GM19468 (cell line): ENCODE measurements at regions not wholly inside any gene's neighbourhood (a gene's known extent, or its start where the extent isn't known, plus 50 kb on each side); places are given as distances from the start of the nearest gene placed in this dataset.
"Not testable (repeated sequence)": the region's sequence is repeated elsewhere in the genome, so short reads cannot be mapped to it uniquely, and the experiment has no call there.

Experiments
- ATAC-seq: cut with Tn5 transposase; IDR thresholded peaks from one replicate; pipeline ENCODE4 v1.9.1; 2021; ENCODE audit warnings: mild to moderate bottlenecking, moderate library complexity, moderate number of reproducible peaks; ENCODE audit not compliant: unreplicated experiment; ENCODE audit errors: extremely low read depth

- no peak for ATAC-seq
Measured at GRCh38 chr16:13606804-13607203, 313.1 kb upstream of the ERCC4 start.

GRCh38 chr16:13607289-13607688 is 312.7 kb upstream of the ERCC4 start:
- ATAC-seq, result no peak

GRCh38 chr16:13611596-13611995 is 308.4 kb upstream of the ERCC4 start:
- no peak for ATAC-seq

- no peak for ATAC-seq
Measured at GRCh38 chr16:13612623-13613022, 307.3 kb upstream of the ERCC4 start.

GRCh38 chr16:13613165-13613564 is 306.8 kb upstream of the ERCC4 start:
- ATAC-seq, result no peak

GRCh38 chr16:13621639-13622038 is 298.3 kb upstream of the ERCC4 start:
- no peak for ATAC-seq

- ATAC-seq, result no peak
Measured at GRCh38 chr16:13628156-13628555, 291.8 kb upstream of the ERCC4 start.

GRCh38 chr16:13629704-13630103 is 290.2 kb upstream of the ERCC4 start:
- no peak for ATAC-seq

- no peak for ATAC-seq
Measured at GRCh38 chr16:13630374-13630773, 289.6 kb upstream of the ERCC4 start.

- no peak for ATAC-seq
Measured at GRCh38 chr16:13631213-13631767, 288.7 kb upstream of the ERCC4 start.

- ATAC-seq, result no peak
Measured at GRCh38 chr16:13631916-13632315, 288.0 kb upstream of the ERCC4 start.

GRCh38 chr16:13632504-13632903 is 287.4 kb upstream of the ERCC4 start:
- not testable (repeated sequence) for ATAC-seq

- ATAC-seq, result no peak
Measured at GRCh38 chr16:13633391-13633861, 286.5 kb upstream of the ERCC4 start.

GRCh38 chr16:13634253-13634652 is 285.7 kb upstream of the ERCC4 start:
- no peak for ATAC-seq

- ATAC-seq, result no peak
Measured at GRCh38 chr16:13634959-13635358, 285.0 kb upstream of the ERCC4 start.

GRCh38 chr16:13638218-13638617 is 281.7 kb upstream of the ERCC4 start:
- ATAC-seq, result no peak

- no peak for ATAC-seq
Measured at GRCh38 chr16:13643412-13643811, 276.5 kb upstream of the ERCC4 start.

- no peak for ATAC-seq
Measured at GRCh38 chr16:13645601-13646245, 274.2 kb upstream of the ERCC4 start.

- no peak for ATAC-seq
Measured at GRCh38 chr16:13660807-13661206, 259.1 kb upstream of the ERCC4 start.

GRCh38 chr16:13665876-13666275 is 254.1 kb upstream of the ERCC4 start:
- no peak for ATAC-seq

- no peak for ATAC-seq
Measured at GRCh38 chr16:13672196-13672595, 247.8 kb upstream of the ERCC4 start.
